HEK293 (cell line): ENCODE measurements at regions not wholly inside any gene's neighbourhood (a gene's known extent, or its start where the extent isn't known, plus 50 kb on each side); places are given as distances from the start of the nearest gene placed in this dataset.
A peak's percentile ranks its signal among the peaks of the same experiment; 100 is the strongest.

Source experiments
- CTCF ChIA-PET: fragments of 350-600 bp; formaldehyde crosslinking; extraction: SDS; loops from one replicate; lab custom pipeline; 2021; ENCODE audit warnings: antibody characterized with exemption; lab: Yijun Ruan, JAX
- POLR2A ChIA-PET: fragments of 300-600 bp; formaldehyde crosslinking; extraction: SDS; loops from one replicate; lab custom pipeline; 2020; ENCODE audit warnings: antibody characterized with exemption, inconsistent platforms; lab: Yijun Ruan, JAX
- H3K27ac ChIP-seq: fragments of 200-500 bp; sonication (Bioruptor generic); 2 replicates; pipeline ENCODE4 v1.5.1; 2014; ENCODE audit warnings: low read depth, low read length, control low read depth, inconsistent platforms; ENCODE audit errors: extremely low read depth
- H3K36me3 ChIP-seq, 2 experiments: fragments of 200-500 bp in 1 of 2; sonication (Bioruptor generic) in 1 of 2; 1 replicate in 1 of 2; 2 replicates in 1 of 2; pipeline ENCODE4 v1.5.1; 2014 to 2017; ENCODE audit warnings: inconsistent platforms in 2 of 2, low read length in 2 of 2; ENCODE audit not compliant: control insufficient read depth in 2 of 2, insufficient read depth in 1 of 2
- H3K4me1 ChIP-seq: fragments of 200-500 bp; sonication (Bioruptor generic); 2 replicates; pipeline ENCODE4 v1.5.1; 2014; ENCODE audit warnings: mild to moderate bottlenecking, low read length, inconsistent platforms; ENCODE audit not compliant: control insufficient read depth, insufficient read depth
- H3K4me3 ChIP-seq: 2 replicates; pipeline ENCODE4 v1.5.1; 2011; ENCODE audit warnings: low read depth, mild to moderate bottlenecking, control low read depth, low read length, moderate library complexity
- H3K9me3 ChIP-seq: fragments of 200-500 bp; sonication (Bioruptor generic); 2 replicates; pipeline ENCODE4 v1.5.1; 2014; ENCODE audit warnings: low read depth, low read length, inconsistent platforms; ENCODE audit not compliant: control insufficient read depth, insufficient read depth
- GLIS1 ChIP-seq: fragments of 450-650 bp; formaldehyde crosslinking; IDR thresholded peaks from 2 replicates; pipeline ENCODE4 v1.5.1; 2016; ENCODE audit warnings: missing biosample characterization, missing genetic modification characterization
- IKZF3 ChIP-seq: fragments of 450-650 bp; IDR thresholded peaks from 2 replicates; pipeline ENCODE4 v1.5.0; 2018; ENCODE audit warnings: missing biosample characterization, mild to moderate bottlenecking, missing genetic modification characterization, moderate library complexity
- KLF7 ChIP-seq: fragments of 450-650 bp; formaldehyde crosslinking; IDR thresholded peaks from 2 replicates; pipeline ENCODE4 v1.5.1; 2016; ENCODE audit warnings: missing biosample characterization, missing genetic modification characterization, borderline replicate concordance
- SCRT1 ChIP-seq: fragments of 450-650 bp; formaldehyde crosslinking; IDR thresholded peaks from 2 replicates; pipeline ENCODE4 v1.5.1; 2016; ENCODE audit warnings: missing biosample characterization, missing genetic modification characterization, borderline replicate concordance
- SCRT2 ChIP-seq: fragments of 450-650 bp; formaldehyde crosslinking; IDR thresholded peaks from 2 replicates; pipeline ENCODE4 v1.5.1; 2016; ENCODE audit warnings: missing biosample characterization, missing genetic modification characterization
- YY2 ChIP-seq: fragments of 450-650 bp; formaldehyde crosslinking; IDR thresholded peaks from 2 replicates; pipeline ENCODE4 v1.5.1; 2016; ENCODE audit warnings: missing biosample characterization, missing genetic modification characterization
- ZBTB21 ChIP-seq: fragments of 450-650 bp; formaldehyde crosslinking; IDR thresholded peaks from 2 replicates; pipeline ENCODE4 v1.5.1; 2017; ENCODE audit warnings: missing biosample characterization, missing genetic modification characterization
- ZBTB49 ChIP-seq: fragments of 450-650 bp; formaldehyde crosslinking; IDR thresholded peaks from 2 replicates; pipeline ENCODE4 v1.5.1; 2016; ENCODE audit warnings: missing biosample characterization, missing genetic modification characterization, low read depth
- ZFP41 ChIP-seq: fragments of 450-650 bp; formaldehyde crosslinking; IDR thresholded peaks from 2 replicates; pipeline ENCODE4 v1.5.1; 2016; ENCODE audit warnings: missing biosample characterization, missing genetic modification characterization, borderline replicate concordance
- ZNF10 ChIP-seq: fragments of 450-650 bp; formaldehyde crosslinking; IDR thresholded peaks from 2 replicates; pipeline ENCODE4 v1.5.1; 2017; ENCODE audit warnings: missing biosample characterization, missing genetic modification characterization
- ZNF214 ChIP-seq: fragments of 450-650 bp; formaldehyde crosslinking; IDR thresholded peaks from 2 replicates; pipeline ENCODE4 v1.5.1; 2017; ENCODE audit warnings: missing biosample characterization, mild to moderate bottlenecking, missing genetic modification characterization, borderline replicate concordance
- ZNF416 ChIP-seq: fragments of 450-650 bp; formaldehyde crosslinking; IDR thresholded peaks from 2 replicates; pipeline ENCODE4 v1.5.1; 2016; ENCODE audit warnings: missing biosample characterization, missing genetic modification characterization
- ZNF488 ChIP-seq: fragments of 450-650 bp; formaldehyde crosslinking; IDR thresholded peaks from 2 replicates; pipeline ENCODE4 v1.5.1; 2016; ENCODE audit warnings: missing biosample characterization, missing genetic modification characterization
- ZNF501 ChIP-seq: fragments of 450-650 bp; formaldehyde crosslinking; IDR thresholded peaks from 2 replicates; pipeline ENCODE4 v1.5.1; 2016; ENCODE audit warnings: missing biosample characterization, missing genetic modification characterization
- ZNF549 ChIP-seq: fragments of 450-650 bp; IDR thresholded peaks from 2 replicates; pipeline ENCODE4 v1.5.1; 2018; ENCODE audit warnings: missing biosample characterization, missing genetic modification characterization, mild to moderate bottlenecking, inconsistent platforms, moderate library complexity
- ZNF610 ChIP-seq: fragments of 450-650 bp; formaldehyde crosslinking; IDR thresholded peaks from 2 replicates; pipeline ENCODE4 v1.5.1; 2016; ENCODE audit warnings: missing biosample characterization, missing genetic modification characterization, borderline replicate concordance
- ZNF623 ChIP-seq: fragments of 450-650 bp; formaldehyde crosslinking; IDR thresholded peaks from 2 replicates; pipeline ENCODE4 v1.5.1; 2016; ENCODE audit warnings: missing biosample characterization, missing genetic modification characterization
- ZNF639 ChIP-seq: fragments of 450-650 bp; formaldehyde crosslinking; IDR thresholded peaks from 2 replicates; pipeline ENCODE4 v1.5.1; 2016; ENCODE audit warnings: missing biosample characterization, missing genetic modification characterization
- ZNF654 ChIP-seq: fragments of 450-650 bp; formaldehyde crosslinking; IDR thresholded peaks from 2 replicates; pipeline ENCODE4 v1.5.1; 2016; ENCODE audit warnings: low read depth, missing biosample characterization, missing genetic modification characterization
- ZSCAN18 ChIP-seq: fragments of 450-650 bp; formaldehyde crosslinking; IDR thresholded peaks from 2 replicates; pipeline ENCODE4 v1.5.1; 2016; ENCODE audit warnings: missing biosample characterization, missing genetic modification characterization
- TF ChIP-seq, protein P1 (sequence below): fragments of 450-650 bp; formaldehyde crosslinking; IDR thresholded peaks from 2 replicates; pipeline ENCODE4 v1.5.1; 2016; ENCODE audit warnings: missing biosample characterization, missing genetic modification characterization
- TF ChIP-seq, protein P2 (sequence below): fragments of 450-650 bp; formaldehyde crosslinking; conservative IDR thresholded peaks from 2 replicates; pipeline ENCODE4 v1.5.1; 2016; ENCODE audit warnings: low read depth, missing biosample characterization, missing genetic modification characterization

DNA sequence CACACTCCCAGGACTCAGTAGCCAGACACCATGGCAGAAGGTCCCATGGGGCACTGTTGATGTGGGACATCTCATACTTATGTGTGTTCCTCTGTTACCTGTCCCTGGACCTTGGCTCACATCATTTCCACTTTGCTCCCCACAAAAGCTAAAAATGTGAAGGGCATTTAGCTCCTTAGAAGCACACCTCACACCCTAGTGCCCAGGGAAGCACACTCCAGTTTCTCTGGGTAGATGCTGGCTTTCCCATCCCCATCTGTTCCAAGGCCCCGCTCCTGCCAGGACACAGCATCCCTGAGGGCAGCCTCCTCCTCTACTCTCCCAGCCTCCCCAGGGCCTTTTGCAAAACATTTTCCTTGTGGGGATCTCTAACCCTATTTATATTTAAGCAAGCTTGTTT, 572.4 kb upstream of the MGMT start:
- H3K27ac ChIP-seq: no peak overlapping the region
- H3K9me3 ChIP-seq: no peaks in the 10 kb centered on the region
- H3K4me3 ChIP-seq: no peak overlapping the region
- H3K4me1 ChIP-seq: no peaks in the 10 kb centered on the region
- POLR2A ChIA-PET: no interaction called here
- TF ChIP-seq ZBTB21 (tag by site-specific recombination) (no peak), GLIS1 (tag by site-specific recombination) (no peak), ZNF654 (tag by site-specific recombination) (no peak), KLF7 (tag by site-specific recombination) (no peak), ZNF488 (tag by site-specific recombination) (no peak), ZNF10 (no peak), IKZF3 (tag by site-specific recombination) (no peak), ZFP41 (tag by site-specific recombination) (no peak), ZNF639 (tag by site-specific recombination) (no peak), ZNF549 (tag by site-specific recombination) (no peak)
- TF ChIP-seq, protein P1, sequence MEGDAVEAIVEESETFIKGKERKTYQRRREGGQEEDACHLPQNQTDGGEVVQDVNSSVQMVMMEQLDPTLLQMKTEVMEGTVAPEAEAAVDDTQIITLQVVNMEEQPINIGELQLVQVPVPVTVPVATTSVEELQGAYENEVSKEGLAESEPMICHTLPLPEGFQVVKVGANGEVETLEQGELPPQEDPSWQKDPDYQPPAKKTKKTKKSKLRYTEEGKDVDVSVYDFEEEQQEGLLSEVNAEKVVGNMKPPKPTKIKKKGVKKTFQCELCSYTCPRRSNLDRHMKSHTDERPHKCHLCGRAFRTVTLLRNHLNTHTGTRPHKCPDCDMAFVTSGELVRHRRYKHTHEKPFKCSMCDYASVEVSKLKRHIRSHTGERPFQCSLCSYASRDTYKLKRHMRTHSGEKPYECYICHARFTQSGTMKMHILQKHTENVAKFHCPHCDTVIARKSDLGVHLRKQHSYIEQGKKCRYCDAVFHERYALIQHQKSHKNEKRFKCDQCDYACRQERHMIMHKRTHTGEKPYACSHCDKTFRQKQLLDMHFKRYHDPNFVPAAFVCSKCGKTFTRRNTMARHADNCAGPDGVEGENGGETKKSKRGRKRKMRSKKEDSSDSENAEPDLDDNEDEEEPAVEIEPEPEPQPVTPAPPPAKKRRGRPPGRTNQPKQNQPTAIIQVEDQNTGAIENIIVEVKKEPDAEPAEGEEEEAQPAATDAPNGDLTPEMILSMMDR (tag by site-specific recombination): no peak
- no peaks in the 10 kb centered on the region for H3K36me3 ChIP-seq
- CTCF ChIA-PET: no interaction called here

- Histone ChIP-seq H3K36me3 (no peaks in the 10 kb centered on the region), H3K4me3 (no peak overlapping the region), H3K4me1 (no peaks in the 10 kb centered on the region), H3K27ac (no peak overlapping the region), H3K9me3 (no peaks in the 10 kb centered on the region)
- ChIA-PET CTCF (no interaction called here), POLR2A (no interaction called here)
- no peak for TF ChIP-seq ZNF214 (tag by site-specific recombination)
- peak; percentile 71; the same call in 1 of the 2 replicates for TF ChIP-seq SCRT2
- no peak for TF ChIP-seq ZNF501 (tag by site-specific recombination)
- TF ChIP-seq ZNF416: no peak
- no peak for TF ChIP-seq ZNF623 (tag by site-specific recombination)
- peak; percentile 32; the same call in 1 of the 2 replicates for TF ChIP-seq SCRT1 (tag by site-specific recombination)
- TF ChIP-seq, protein P2, sequence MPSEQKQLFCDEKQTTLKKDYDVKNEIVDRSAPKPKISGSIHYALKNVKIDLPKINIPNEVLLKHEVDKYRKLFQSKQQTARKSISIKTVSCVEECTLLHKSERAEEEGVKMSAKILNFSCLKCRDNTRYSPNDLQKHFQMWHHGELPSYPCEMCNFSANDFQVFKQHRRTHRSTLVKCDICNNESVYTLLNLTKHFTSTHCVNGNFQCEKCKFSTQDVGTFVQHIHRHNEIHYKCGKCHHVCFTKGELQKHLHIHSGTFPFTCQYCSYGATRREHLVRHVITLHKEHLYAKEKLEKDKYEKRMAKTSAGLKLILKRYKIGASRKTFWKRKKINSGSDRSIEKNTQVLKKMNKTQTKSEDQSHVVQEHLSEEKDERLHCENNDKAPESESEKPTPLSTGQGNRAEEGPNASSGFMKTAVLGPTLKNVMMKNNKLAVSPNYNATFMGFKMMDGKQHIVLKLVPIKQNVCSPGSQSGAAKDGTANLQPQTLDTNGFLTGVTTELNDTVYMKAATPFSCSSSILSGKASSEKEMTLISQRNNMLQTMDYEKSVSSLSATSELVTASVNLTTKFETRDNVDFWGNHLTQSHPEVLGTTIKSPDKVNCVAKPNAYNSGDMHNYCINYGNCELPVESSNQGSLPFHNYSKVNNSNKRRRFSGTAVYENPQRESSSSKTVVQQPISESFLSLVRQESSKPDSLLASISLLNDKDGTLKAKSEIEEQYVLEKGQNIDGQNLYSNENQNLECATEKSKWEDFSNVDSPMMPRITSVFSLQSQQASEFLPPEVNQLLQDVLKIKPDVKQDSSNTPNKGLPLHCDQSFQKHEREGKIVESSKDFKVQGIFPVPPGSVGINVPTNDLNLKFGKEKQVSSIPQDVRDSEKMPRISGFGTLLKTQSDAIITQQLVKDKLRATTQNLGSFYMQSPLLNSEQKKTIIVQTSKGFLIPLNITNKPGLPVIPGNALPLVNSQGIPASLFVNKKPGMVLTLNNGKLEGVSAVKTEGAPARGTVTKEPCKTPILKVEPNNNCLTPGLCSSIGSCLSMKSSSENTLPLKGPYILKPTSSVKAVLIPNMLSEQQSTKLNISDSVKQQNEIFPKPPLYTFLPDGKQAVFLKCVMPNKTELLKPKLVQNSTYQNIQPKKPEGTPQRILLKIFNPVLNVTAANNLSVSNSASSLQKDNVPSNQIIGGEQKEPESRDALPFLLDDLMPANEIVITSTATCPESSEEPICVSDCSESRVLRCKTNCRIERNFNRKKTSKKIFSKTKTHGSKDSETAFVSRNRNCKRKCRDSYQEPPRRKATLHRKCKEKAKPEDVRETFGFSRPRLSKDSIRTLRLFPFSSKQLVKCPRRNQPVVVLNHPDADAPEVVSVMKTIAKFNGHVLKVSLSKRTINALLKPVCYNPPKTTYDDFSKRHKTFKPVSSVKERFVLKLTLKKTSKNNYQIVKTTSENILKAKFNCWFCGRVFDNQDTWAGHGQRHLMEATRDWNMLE (tag by site-specific recombination): no peak
- no peak for TF ChIP-seq ZBTB49 (tag by site-specific recombination)
- no peak for TF ChIP-seq YY2 (tag by site-specific recombination)
- TF ChIP-seq ZNF610 (tag by site-specific recombination): no peak
- TF ChIP-seq ZSCAN18 (tag by site-specific recombination): no peak
Measured at GRCh38 chr10:128895473-128895872, 571.6 kb upstream of the MGMT start.
